Vagina (tissue), 2 donors: ENCODE measurements at regions not wholly inside any gene's neighbourhood (a gene's known extent, or its start where the extent isn't known, plus 50 kb on each side); places are given as distances from the start of the nearest gene placed in this dataset.

ENCODE experiments used
- CTCF ChIP-seq, 3 experiments: fragments of 450-650 bp in 2 of 3; fragments of 200-600 bp in 1 of 3; sonication (generic) in 1 of 3; IDR thresholded peaks; one replicate each; pipeline ENCODE4 v1.5.1; 2017 to 2019; ENCODE audit warnings: antibody characterized with exemption in 3 of 3, mild to moderate bottlenecking in 2 of 3, moderate library complexity in 2 of 3
- POLR2A ChIP-seq, 2 donors: fragments of 450-650 bp; IDR thresholded peaks; one replicate each; pipeline ENCODE4 v1.6.1; 2017; ENCODE audit warnings: antibody characterized with exemption in 2 of 2, mild to moderate bottlenecking in 2 of 2, moderate library complexity in 2 of 2

- TF ChIP-seq CTCF (IDR thresholded peaks at IDR 0.05) = no peak
- no peak for TF ChIP-seq POLR2A (IDR thresholded peaks at IDR 0.05)
These were observed 1200.5 kb upstream of the FAM98A start for GRCh38 chr2:34799556-34799955.
